AG04449 (cell line): ENCODE measurements at regions not wholly inside any gene's neighbourhood (a gene's known extent, or its start where the extent isn't known, plus 50 kb on each side); places are given as distances from the start of the nearest gene placed in this dataset.

Experiments used
- CTCF ChIA-PET: fragments of 350-600 bp; formaldehyde crosslinking; extraction: SDS; loops from one replicate; lab custom pipeline; 2021; ENCODE audit warnings: antibody characterized with exemption; lab: Yijun Ruan, JAX
- POLR2A ChIA-PET: fragments of 400-600, 350-600 bp; formaldehyde crosslinking; extraction: SDS; loops from one replicate; lab custom pipeline; 2020; ENCODE audit warnings: antibody characterized with exemption, inconsistent platforms; lab: Yijun Ruan, JAX
- DNase-seq: peaks from one replicate; pipeline ENCODE4 v3.0.0-alpha.2; 2010; ENCODE audit warnings: low read depth, low spot score
- H3K4me3 ChIP-seq: 2 replicates; pipeline ENCODE4 v1.5.1; 2011; ENCODE audit warnings: low read depth, mild to moderate bottlenecking, control low read depth, low read length
- TF ChIP-seq, protein P1 (sequence below): IDR thresholded peaks from one replicate; pipeline ENCODE4 v1.5.1; 2011; ENCODE audit warnings: mild to moderate bottlenecking, moderate library complexity, low read length, control low read depth, inconsistent platforms; ENCODE audit not compliant: insufficient read depth; ENCODE audit errors: missing control alignments

DNA sequence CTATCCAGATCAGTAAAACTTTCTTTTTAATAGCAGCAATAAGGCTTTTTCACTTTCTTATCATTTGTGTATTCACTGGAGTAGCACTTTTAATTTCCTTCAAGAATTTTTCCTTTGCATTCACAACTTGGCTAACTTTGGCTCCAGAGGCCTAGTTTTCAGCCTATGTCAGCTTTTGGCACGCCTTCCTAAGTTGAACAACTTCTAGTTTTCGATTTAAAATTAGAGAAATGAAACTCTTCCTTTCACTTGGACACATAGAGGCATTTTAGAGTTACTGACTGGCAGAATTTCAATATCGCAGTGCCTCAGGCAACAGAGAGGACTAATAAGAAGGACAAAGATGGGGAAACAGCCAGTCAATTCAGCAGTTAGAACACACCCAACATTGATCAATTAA, 577.4 kb downstream of the DSC3 start:
- ChIA-PET POLR2A (no interaction called here), CTCF (no interaction called here)
- DNase-seq = no peak
- no peak overlapping the region for H3K4me3 ChIP-seq
- TF ChIP-seq, protein P1, sequence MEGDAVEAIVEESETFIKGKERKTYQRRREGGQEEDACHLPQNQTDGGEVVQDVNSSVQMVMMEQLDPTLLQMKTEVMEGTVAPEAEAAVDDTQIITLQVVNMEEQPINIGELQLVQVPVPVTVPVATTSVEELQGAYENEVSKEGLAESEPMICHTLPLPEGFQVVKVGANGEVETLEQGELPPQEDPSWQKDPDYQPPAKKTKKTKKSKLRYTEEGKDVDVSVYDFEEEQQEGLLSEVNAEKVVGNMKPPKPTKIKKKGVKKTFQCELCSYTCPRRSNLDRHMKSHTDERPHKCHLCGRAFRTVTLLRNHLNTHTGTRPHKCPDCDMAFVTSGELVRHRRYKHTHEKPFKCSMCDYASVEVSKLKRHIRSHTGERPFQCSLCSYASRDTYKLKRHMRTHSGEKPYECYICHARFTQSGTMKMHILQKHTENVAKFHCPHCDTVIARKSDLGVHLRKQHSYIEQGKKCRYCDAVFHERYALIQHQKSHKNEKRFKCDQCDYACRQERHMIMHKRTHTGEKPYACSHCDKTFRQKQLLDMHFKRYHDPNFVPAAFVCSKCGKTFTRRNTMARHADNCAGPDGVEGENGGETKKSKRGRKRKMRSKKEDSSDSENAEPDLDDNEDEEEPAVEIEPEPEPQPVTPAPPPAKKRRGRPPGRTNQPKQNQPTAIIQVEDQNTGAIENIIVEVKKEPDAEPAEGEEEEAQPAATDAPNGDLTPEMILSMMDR = no peak

GRCh38 chr18:30457156-30457555, 585.4 kb downstream of the DSC3 start:
- no peak for DNase-seq
- CTCF ChIA-PET = interaction anchor here (0.7 kb wide), 1 partner anchor 164 kb away, joined by 3 read pairs; no protein-coding TSS in a partner anchor
- no peak overlapping the region for H3K4me3 ChIP-seq
- TF ChIP-seq, protein P1 = no peak
- POLR2A ChIA-PET = no interaction called here

DNA sequence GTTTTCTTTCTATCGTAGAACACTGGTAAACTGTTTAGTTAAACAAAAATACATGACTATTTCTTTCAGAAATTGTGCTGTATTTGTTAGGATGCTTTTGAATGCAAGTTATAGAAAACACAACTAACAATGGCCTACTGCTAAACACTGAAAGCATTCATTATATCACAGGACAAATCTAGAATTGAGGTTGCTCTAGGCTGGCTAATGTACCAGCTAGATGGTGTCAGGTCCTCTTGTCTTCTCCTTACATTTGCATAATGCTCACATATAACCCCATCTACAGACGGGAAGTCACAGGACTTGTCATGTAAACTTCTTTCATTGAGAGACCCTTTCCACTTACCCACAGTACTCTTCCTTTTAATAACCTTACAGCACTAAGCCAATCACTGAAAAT, 586.8 kb downstream of the DSC3 start:
- ChIA-PET POLR2A (no interaction called here), CTCF (no interaction called here)
- TF ChIP-seq, protein P1 = no peak
- no peak overlapping the region for H3K4me3 ChIP-seq
- no peak for DNase-seq

- CTCF ChIA-PET = no interaction called here
- no peak for DNase-seq
- TF ChIP-seq, protein P1 = no peak
- no peak overlapping the region for H3K4me3 ChIP-seq
- POLR2A ChIA-PET = no interaction called here
Observed at GRCh38 chr18:30454920-30455319, 587.6 kb downstream of the DSC3 start.

- POLR2A ChIA-PET = no interaction called here
- CTCF ChIA-PET = no interaction called here
Observed at GRCh38 chr18:30451981-30452380, 590.6 kb downstream of the DSC3 start.

GRCh38 chr18:30450927-30451326, 591.6 kb downstream of the DSC3 start:
- no peak for DNase-seq
- no peak overlapping the region for H3K4me3 ChIP-seq
- TF ChIP-seq, protein P1 = no peak
- CTCF ChIA-PET = no interaction called here
- POLR2A ChIA-PET = no interaction called here

More at GRCh38 chr18:30451981-30452380, 590.6 kb downstream of the DSC3 start:
- TF ChIP-seq, protein P1 = no peak
- DNase-seq = no peak
- H3K4me3 ChIP-seq = no peak overlapping the region
